ENCODE measurements at regions not wholly inside any gene's neighbourhood (a gene's known extent, or its start where the extent isn't known, plus 50 kb on each side); places are given as distances from the start of the nearest gene placed in this dataset.

GRCh38 chr20:24745617-24746350 is 203.3 kb upstream of the CST7 start:
- Histone ChIP-seq H3K27ac (ENCODE audit: low read depth, low read length) (no peak overlapping the region), H3K4me1 (ENCODE audit: control insufficient read depth, low read length) (no peaks in the 10 kb centered on the region), H3K27me3 (ENCODE audit: control insufficient read depth, low read length) (no peaks in the 10 kb centered on the region), H3K9me2 (replicated peaks; ENCODE audit: control insufficient read depth, low read length) (no peaks in the 10 kb centered on the region), H3K36me3 (ENCODE audit: control insufficient read depth, low read length) (no peaks in the 10 kb centered on the region), H3K4me3 (ENCODE audit: low read length) (no peak overlapping the region), H3K79me2 (ENCODE audit: control insufficient read depth, low read length) (no peaks in the 10 kb centered on the region), H3K9me3 (ENCODE audit: control insufficient read depth, insufficient read depth, low read length) (no peaks in the 10 kb centered on the region), H4K20me1 (ENCODE audit: control insufficient read depth, insufficient read depth, low read depth, low read length) (no peaks in the 10 kb centered on the region), H3F3A (ENCODE audit: control insufficient read depth, insufficient read depth) (no peaks in the 10 kb centered on the region), H3K4me2 (ENCODE audit: low read length) (no peak overlapping the region)
- no peak for TF ChIP-seq CTCF (IDR thresholded peaks at IDR 0.05; ENCODE audit: low read depth, low read length, poor library complexity, severe bottlenecking)
- TF ChIP-seq EZH2phosphoT487 (IDR thresholded peaks at IDR 0.05; ENCODE audit: borderline replicate concordance, low read length): no peak

DNA sequence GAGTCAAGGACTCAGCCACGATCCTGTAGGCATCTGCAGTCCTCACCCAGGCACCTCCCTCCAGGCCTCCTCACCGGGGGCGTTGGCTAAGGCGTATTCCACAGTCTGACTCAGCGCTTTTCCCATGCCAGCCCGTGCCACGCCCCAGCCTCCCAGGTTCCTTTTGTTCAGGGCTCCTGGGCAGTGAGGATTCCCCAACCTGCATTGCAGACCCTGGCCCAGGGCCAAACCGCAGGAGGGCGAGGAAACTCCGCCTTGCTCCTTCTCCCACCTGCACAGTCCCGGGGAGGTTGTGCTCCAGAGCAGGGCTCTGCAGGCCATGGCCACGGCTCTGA is 202.8 kb upstream of the CST7 start:
- no peaks in the 10 kb centered on the region for H3K4me1 ChIP-seq (ENCODE audit: control insufficient read depth, low read length)
- H4K20me1 ChIP-seq (ENCODE audit: control insufficient read depth, insufficient read depth, low read depth, low read length): no peaks in the 10 kb centered on the region
- H3K9me3 ChIP-seq (ENCODE audit: control insufficient read depth, insufficient read depth, low read length): no peaks in the 10 kb centered on the region
- H3K4me3 ChIP-seq (ENCODE audit: low read length): no peak overlapping the region
- no peak overlapping the region for H3K27ac ChIP-seq (ENCODE audit: low read depth, low read length)
- no peaks in the 10 kb centered on the region for H3K36me3 ChIP-seq (ENCODE audit: control insufficient read depth, low read length)
- no peaks in the 10 kb centered on the region for H3F3A ChIP-seq (ENCODE audit: control insufficient read depth, insufficient read depth)
- TF ChIP-seq EZH2phosphoT487 (IDR thresholded peaks at IDR 0.05; ENCODE audit: borderline replicate concordance, low read length): no peak
- TF ChIP-seq CTCF (IDR thresholded peaks at IDR 0.05; ENCODE audit: low read depth, low read length, poor library complexity, severe bottlenecking): no peak
- H3K27me3 ChIP-seq (ENCODE audit: control insufficient read depth, low read length): no peaks in the 10 kb centered on the region
- no peaks in the 10 kb centered on the region for H3K9me2 ChIP-seq (replicated peaks; ENCODE audit: control insufficient read depth, low read length)
- no peaks in the 10 kb centered on the region for H3K79me2 ChIP-seq (ENCODE audit: control insufficient read depth, low read length)
- H3K4me2 ChIP-seq (ENCODE audit: low read length): no peak overlapping the region

DNA sequence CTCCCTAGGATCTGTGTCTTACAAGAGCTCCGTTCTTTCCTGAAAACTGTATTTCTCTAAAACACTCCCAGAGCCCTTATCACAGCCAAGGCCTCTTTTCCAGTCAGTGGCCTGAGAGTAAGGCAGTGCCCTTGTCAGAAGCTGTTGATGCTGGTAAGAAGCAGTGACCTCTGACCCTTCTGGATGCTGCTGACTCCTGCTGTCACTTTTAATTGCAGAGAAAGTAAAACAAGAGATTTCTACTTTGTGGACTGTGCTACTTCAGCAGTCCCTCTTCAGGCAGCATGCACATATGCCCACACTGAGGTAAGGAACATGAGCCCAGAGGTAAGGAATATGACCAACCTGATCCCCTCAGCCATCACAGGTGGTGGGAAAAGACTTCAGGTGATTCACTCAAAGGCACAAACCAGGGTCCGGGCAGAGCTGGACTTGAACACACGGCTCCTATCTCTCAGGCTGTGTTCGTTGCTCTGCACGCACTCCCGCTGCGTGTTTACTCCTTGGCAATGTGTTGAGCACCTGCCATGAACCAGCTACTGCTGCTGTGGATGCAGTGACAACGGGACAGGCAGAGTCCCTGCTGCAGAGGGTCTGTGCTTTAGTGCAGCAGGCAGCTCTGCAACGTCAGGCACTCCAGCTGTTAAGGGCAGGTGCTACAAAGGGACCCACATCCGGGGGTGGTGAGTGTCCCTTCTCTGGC is 201.9 kb upstream of the CST7 start:
- H3K79me2 ChIP-seq (ENCODE audit: control insufficient read depth, low read length): no peaks in the 10 kb centered on the region
- H3K9me2 ChIP-seq (replicated peaks; ENCODE audit: control insufficient read depth, low read length): no peaks in the 10 kb centered on the region
- no peak overlapping the region for H3K4me3 ChIP-seq (ENCODE audit: low read length)
- H3F3A ChIP-seq (ENCODE audit: control insufficient read depth, insufficient read depth): no peaks in the 10 kb centered on the region
- TF ChIP-seq EZH2phosphoT487 (IDR thresholded peaks at IDR 0.05; ENCODE audit: borderline replicate concordance, low read length) (no peak), CTCF (IDR thresholded peaks at IDR 0.05; ENCODE audit: low read depth, low read length, poor library complexity, severe bottlenecking) (no peak)
- no peaks in the 10 kb centered on the region for H3K27me3 ChIP-seq (ENCODE audit: control insufficient read depth, low read length)
- no peak overlapping the region for H3K4me2 ChIP-seq (ENCODE audit: low read length)
- H3K27ac ChIP-seq (ENCODE audit: low read depth, low read length): no peak overlapping the region
- no peaks in the 10 kb centered on the region for H3K4me1 ChIP-seq (ENCODE audit: control insufficient read depth, low read length)
- H4K20me1 ChIP-seq (ENCODE audit: control insufficient read depth, insufficient read depth, low read depth, low read length): no peaks in the 10 kb centered on the region
- H3K36me3 ChIP-seq (ENCODE audit: control insufficient read depth, low read length): no peaks in the 10 kb centered on the region
- H3K9me3 ChIP-seq (ENCODE audit: control insufficient read depth, insufficient read depth, low read length): no peaks in the 10 kb centered on the region

Data from DOHH2 (cell line).